ENCODE measurements at regions not wholly inside any gene's neighbourhood (a gene's known extent, or its start where the extent isn't known, plus 50 kb on each side); places are given as distances from the start of the nearest gene placed in this dataset.

GRCh38 chr18:47710451-47710850, 220.0 kb downstream of the SMAD2 start:
- TF ChIP-seq EZH2phosphoT487 (IDR thresholded peaks at IDR 0.05; ENCODE audit: borderline replicate concordance, low read length) (no peak), CTCF (IDR thresholded peaks at IDR 0.05; ENCODE audit: low read depth, low read length, poor library complexity, severe bottlenecking) (no peak)

GRCh38 chr18:47709556-47709955, 220.9 kb downstream of the SMAD2 start:
- no peaks in the 10 kb centered on the region for H3F3A ChIP-seq (ENCODE audit: control insufficient read depth, insufficient read depth)
- no peaks in the 10 kb centered on the region for H3K9me2 ChIP-seq (replicated peaks; ENCODE audit: control insufficient read depth, low read length)
- no peaks in the 10 kb centered on the region for H3K4me1 ChIP-seq (ENCODE audit: control insufficient read depth, low read length)
- H3K79me2 ChIP-seq (ENCODE audit: control insufficient read depth, low read length): no peaks in the 10 kb centered on the region
- H3K27me3 ChIP-seq (ENCODE audit: control insufficient read depth, low read length): no peaks in the 10 kb centered on the region
- no peaks in the 10 kb centered on the region for H4K20me1 ChIP-seq (ENCODE audit: control insufficient read depth, insufficient read depth, low read depth, low read length)
- no peak overlapping the region for H3K4me3 ChIP-seq (ENCODE audit: low read length)
- H3K36me3 ChIP-seq (ENCODE audit: control insufficient read depth, low read length): no peaks in the 10 kb centered on the region
- no peak overlapping the region for H3K4me2 ChIP-seq (ENCODE audit: low read length)
- H3K9me3 ChIP-seq (ENCODE audit: control insufficient read depth, insufficient read depth, low read length): no peaks in the 10 kb centered on the region
- TF ChIP-seq CTCF (IDR thresholded peaks at IDR 0.05; ENCODE audit: low read depth, low read length, poor library complexity, severe bottlenecking): no peak
- TF ChIP-seq EZH2phosphoT487 (IDR thresholded peaks at IDR 0.05; ENCODE audit: borderline replicate concordance, low read length): no peak
- no peak overlapping the region for H3K27ac ChIP-seq (ENCODE audit: low read depth, low read length)

More at GRCh38 chr18:47710451-47710850, 220.0 kb downstream of the SMAD2 start:
- no peak overlapping the region for H3K4me3 ChIP-seq (ENCODE audit: low read length)
- H3K27me3 ChIP-seq (ENCODE audit: control insufficient read depth, low read length): no peaks in the 10 kb centered on the region
- H3K4me1 ChIP-seq (ENCODE audit: control insufficient read depth, low read length): no peaks in the 10 kb centered on the region
- no peak overlapping the region for H3K4me2 ChIP-seq (ENCODE audit: low read length)
- H4K20me1 ChIP-seq (ENCODE audit: control insufficient read depth, insufficient read depth, low read depth, low read length): no peaks in the 10 kb centered on the region
- no peaks in the 10 kb centered on the region for H3K9me2 ChIP-seq (replicated peaks; ENCODE audit: control insufficient read depth, low read length)
- H3F3A ChIP-seq (ENCODE audit: control insufficient read depth, insufficient read depth): no peaks in the 10 kb centered on the region
- no peaks in the 10 kb centered on the region for H3K9me3 ChIP-seq (ENCODE audit: control insufficient read depth, insufficient read depth, low read length)
- no peaks in the 10 kb centered on the region for H3K36me3 ChIP-seq (ENCODE audit: control insufficient read depth, low read length)
- H3K27ac ChIP-seq (ENCODE audit: low read depth, low read length): no peak overlapping the region
- no peaks in the 10 kb centered on the region for H3K79me2 ChIP-seq (ENCODE audit: control insufficient read depth, low read length)

- H3K9me2 ChIP-seq (replicated peaks; ENCODE audit: control insufficient read depth, low read length): no peaks in the 10 kb centered on the region
- no peaks in the 10 kb centered on the region for H3F3A ChIP-seq (ENCODE audit: control insufficient read depth, insufficient read depth)
- no peaks in the 10 kb centered on the region for H3K27me3 ChIP-seq (ENCODE audit: control insufficient read depth, low read length)
- no peak overlapping the region for H3K27ac ChIP-seq (ENCODE audit: low read depth, low read length)
- no peaks in the 10 kb centered on the region for H3K4me1 ChIP-seq (ENCODE audit: control insufficient read depth, low read length)
- H3K9me3 ChIP-seq (ENCODE audit: control insufficient read depth, insufficient read depth, low read length): no peaks in the 10 kb centered on the region
- H3K36me3 ChIP-seq (ENCODE audit: control insufficient read depth, low read length): no peaks in the 10 kb centered on the region
- H3K79me2 ChIP-seq (ENCODE audit: control insufficient read depth, low read length): no peaks in the 10 kb centered on the region
- no peaks in the 10 kb centered on the region for H4K20me1 ChIP-seq (ENCODE audit: control insufficient read depth, insufficient read depth, low read depth, low read length)
- no peak overlapping the region for H3K4me2 ChIP-seq (ENCODE audit: low read length)
- no peak overlapping the region for H3K4me3 ChIP-seq (ENCODE audit: low read length)
- TF ChIP-seq CTCF (IDR thresholded peaks at IDR 0.05; ENCODE audit: low read depth, low read length, poor library complexity, severe bottlenecking): no peak
- TF ChIP-seq EZH2phosphoT487 (IDR thresholded peaks at IDR 0.05; ENCODE audit: borderline replicate concordance, low read length): no peak
Observed at GRCh38 chr18:47708206-47708605, 222.3 kb downstream of the SMAD2 start.

- Histone ChIP-seq H3K36me3 (ENCODE audit: control insufficient read depth, low read length) (no peaks in the 10 kb centered on the region), H3K4me1 (ENCODE audit: control insufficient read depth, low read length) (no peaks in the 10 kb centered on the region), H3K27me3 (ENCODE audit: control insufficient read depth, low read length) (no peaks in the 10 kb centered on the region; the same call in 1 of the 2 replicates), H3F3A (ENCODE audit: control insufficient read depth, insufficient read depth) (no peaks in the 10 kb centered on the region), H3K4me3 (ENCODE audit: low read length) (no peak overlapping the region), H3K9me3 (ENCODE audit: control insufficient read depth, insufficient read depth, low read length) (no peaks in the 10 kb centered on the region), H3K27ac (ENCODE audit: low read depth, low read length) (no peak overlapping the region), H3K79me2 (ENCODE audit: control insufficient read depth, low read length) (no peaks in the 10 kb centered on the region), H3K4me2 (ENCODE audit: low read length) (no peak overlapping the region), H3K9me2 (replicated peaks; ENCODE audit: control insufficient read depth, low read length) (no peaks in the 10 kb centered on the region), H4K20me1 (ENCODE audit: control insufficient read depth, insufficient read depth, low read depth, low read length) (no peaks in the 10 kb centered on the region)
- TF ChIP-seq CTCF (IDR thresholded peaks at IDR 0.05; ENCODE audit: low read depth, low read length, poor library complexity, severe bottlenecking) (no peak), EZH2phosphoT487 (IDR thresholded peaks at IDR 0.05; ENCODE audit: borderline replicate concordance, low read length) (no peak)
Observed at GRCh38 chr18:47701134-47701533, 229.3 kb downstream of the SMAD2 start.

Data from DOHH2 (cell line).